Left hindlimb (tissue), 1 donor: ENCODE measurements at regions not wholly inside any gene's neighbourhood (a gene's known extent, or its start where the extent isn't known, plus 50 kb on each side); places are given as distances from the start of the nearest gene placed in this dataset.
"Not testable (repeated sequence)": the region's sequence is repeated elsewhere in the genome, so short reads cannot be mapped to it uniquely, and the experiment has no call there.

Source experiments
- DNase-seq: peaks from one replicate; pipeline ENCODE4 v3.0.0-alpha.2; 2018

DNA sequence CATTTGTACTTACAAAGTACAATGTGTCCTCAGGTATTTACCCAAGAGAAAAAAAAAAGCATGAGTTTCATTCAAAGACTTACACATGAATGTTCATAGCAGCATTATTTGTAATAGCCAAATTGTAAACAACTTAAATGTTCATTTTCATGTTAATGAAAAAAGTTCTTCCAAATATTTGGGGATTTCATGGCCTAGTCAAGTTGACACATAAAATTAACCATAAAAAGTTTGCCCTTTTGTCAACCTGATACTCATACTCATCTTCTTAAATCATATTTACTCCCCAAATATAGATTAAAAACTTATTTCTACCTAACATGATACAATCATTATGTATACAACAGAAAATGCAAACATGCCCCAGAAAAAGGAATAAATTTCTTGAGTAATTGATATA, 112.5 kb upstream of the EMCN start:
- no peak for DNase-seq

DNA sequence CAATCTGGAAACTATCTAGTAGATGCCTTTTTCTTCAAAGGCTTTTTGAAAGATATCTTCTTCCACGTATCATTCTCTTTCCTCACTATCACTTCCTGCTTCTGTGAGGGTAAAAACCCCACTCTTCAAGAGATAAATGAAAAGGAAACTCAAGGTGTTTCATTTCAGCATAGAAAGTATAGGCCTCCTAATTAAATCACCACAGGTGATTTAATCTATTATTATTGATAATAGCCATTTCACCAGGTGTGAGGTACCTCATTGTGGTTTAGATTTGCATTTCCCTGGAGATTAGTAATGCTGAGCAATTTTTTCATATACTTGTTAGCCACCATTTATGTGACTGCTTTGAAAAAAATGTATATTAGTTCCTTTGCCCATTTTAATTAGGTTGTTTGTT, 92.0 kb upstream of the EMCN start:
- no peak for DNase-seq

DNA sequence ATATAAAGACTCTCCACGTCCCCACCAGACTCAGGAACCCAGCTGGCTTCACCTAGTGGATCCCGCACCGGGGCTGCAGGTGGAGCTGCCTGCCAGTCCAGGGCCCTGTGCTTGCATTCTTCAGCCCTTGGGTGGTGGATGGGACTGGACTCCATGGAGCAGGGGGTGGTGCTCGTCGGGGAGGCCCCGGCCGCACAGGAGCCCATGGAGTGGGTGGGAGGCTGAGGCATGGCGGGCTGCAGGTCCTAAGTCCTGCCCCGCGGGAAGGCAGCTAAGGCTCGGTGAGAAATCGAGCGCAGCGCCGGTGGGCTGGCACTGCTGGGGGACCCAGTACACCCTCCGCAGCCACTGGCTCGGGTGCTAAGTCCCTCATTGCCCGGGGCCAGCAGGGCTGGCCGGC, 90.8 kb upstream of the EMCN start:
- not testable (repeated sequence) for DNase-seq

GRCh38 chr4:100605144-100605543, 87.3 kb upstream of the EMCN start:
- no peak for DNase-seq

GRCh38 chr4:100593935-100594334, 76.1 kb upstream of the EMCN start:
- no peak for DNase-seq

DNA sequence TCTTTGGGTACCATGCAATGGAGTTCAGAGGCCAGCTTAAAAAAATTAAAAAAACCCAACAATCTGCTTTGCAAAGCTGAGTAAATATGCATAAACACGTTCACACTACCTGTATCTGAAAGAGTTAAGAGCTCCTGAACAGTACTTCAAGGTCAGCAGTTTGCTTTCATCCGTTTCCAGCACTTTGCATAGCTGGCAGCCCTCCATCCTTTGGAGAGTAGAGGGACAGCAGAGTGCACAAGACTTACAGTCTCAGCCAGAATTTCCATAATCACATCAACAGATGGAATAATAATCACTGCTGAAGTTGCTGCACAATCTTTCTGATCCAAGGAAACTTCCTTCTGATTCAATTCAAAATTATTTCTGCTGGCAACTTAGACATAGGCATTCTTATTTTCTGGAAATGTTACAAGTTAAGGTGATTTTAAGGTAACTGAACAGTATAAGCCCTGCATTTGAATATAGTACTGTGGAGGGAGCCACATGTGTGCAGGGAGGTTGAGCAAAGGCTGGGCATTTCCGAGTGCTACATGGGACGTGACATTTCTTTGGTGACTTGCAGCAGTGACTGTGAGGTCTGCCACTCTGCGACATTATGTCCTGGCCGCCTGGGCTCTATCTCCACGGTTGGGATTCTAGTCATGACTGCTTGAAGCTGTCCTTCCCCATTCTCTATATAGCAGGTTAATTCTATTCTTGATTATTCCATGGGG, 73.5 kb upstream of the EMCN start:
- peak; percentile 78 for DNase-seq

- DNase-seq, result no peak
Observed at GRCh38 chr4:100590325-100590724, 72.5 kb upstream of the EMCN start.

DNA sequence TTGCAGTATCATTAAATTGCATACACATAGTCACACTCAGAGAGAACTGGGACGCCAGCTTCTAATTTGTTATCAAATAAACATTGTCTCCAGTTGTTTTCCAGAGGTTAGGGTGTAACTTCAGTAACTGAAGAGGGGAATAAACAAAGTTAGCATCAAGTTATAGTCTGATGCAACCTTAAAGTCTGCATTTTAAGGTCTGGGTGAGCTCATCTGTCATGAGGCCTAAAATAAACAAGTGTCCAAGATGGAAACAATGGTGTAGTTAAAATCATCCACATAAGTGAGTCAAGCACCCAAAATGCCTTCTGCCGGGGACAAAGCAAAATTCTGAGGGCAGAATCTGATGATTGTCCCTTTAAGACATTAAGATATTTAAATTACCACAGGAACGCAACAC, 70.3 kb upstream of the EMCN start:
- DNase-seq, result no peak

GRCh38 chr4:100582146-100582545, 64.3 kb upstream of the EMCN start:
- DNase-seq, result no peak

- DNase-seq, result no peak
Observed at GRCh38 chr4:100581337-100581736, 63.5 kb upstream of the EMCN start.

DNA sequence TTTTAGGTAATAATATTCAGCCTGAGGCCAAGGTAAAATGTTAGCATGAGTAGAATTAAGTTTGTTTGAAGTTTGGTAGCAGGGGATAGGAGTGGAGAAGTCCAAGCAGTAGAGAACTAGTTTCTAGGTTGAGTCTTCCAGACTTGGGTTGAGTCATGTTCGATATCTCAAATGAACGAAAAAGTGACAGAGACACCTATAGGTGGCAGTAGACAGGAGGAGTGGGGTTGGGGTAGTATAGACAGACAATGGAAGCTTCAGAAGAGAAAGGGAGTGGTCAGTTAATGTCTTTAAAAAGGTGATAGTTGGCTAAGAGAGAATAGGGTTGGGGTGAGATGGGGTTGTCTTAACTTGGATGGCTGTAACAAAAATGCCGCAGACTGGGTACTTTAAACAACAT, 58.7 kb upstream of the EMCN start:
- no peak for DNase-seq

DNA sequence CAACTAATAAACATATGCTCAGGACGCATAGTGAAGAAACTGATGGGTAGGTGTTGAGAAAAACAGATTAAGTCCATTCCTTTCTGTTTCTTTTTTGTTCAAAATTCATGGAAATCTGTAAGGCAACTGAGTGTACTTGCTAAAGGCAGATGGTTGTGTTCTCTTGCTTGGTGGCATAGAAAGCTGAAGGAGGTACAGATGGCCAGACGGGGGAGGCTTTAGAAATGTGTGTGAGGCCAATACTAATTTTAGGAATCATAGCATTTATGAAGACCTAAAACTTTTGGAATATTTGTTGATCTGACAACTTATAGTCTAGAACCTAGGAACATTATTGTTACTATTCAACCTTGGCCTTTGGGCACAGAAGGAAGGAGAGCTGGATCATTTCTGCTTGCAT, 56.8 kb upstream of the EMCN start:
- DNase-seq, result no peak

DNA sequence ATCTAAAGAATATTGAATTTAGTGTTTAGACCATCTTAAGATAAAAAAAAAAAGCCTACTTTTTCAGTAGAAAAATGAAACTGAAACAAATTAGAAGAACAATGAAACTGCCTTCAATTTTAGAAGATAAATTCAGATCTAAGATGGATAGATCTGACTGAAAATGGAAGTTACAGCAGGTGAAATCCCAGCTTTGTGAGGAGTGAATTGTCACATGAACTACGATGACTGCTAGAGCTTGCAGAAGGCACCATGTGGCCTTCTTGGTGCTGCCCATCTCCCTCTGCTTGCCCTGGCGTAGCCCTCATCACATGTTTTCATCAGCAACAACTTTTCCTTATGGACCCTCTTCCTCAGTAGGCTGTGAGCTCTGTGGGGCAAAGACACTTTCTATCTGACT, 51.4 kb upstream of the EMCN start:
- DNase-seq, result no peak
